Vagina (tissue), 2 donors: ENCODE measurements at regions not wholly inside any gene's neighbourhood (a gene's known extent, or its start where the extent isn't known, plus 50 kb on each side); places are given as distances from the start of the nearest gene placed in this dataset.

Experiments used
- DNase-seq, 2 donors: peaks; one replicate each; pipeline ENCODE4 v3.0.0-alpha.2; 2017; ENCODE audit errors: extremely low spot score in 2 of 2
- H3K27ac ChIP-seq: fragments of 200-600 bp; sonication (generic); one replicate; pipeline ENCODE4 v1.5.1; 2019
- H3K27me3 ChIP-seq: fragments of 200-600 bp; sonication (generic); one replicate; pipeline ENCODE4 v1.5.1; 2019
- H3K36me3 ChIP-seq, 2 donors: fragments of 200-600 bp; sonication (generic); one replicate each; pipeline ENCODE4 v1.5.1; 2017 to 2019
- H3K4me1 ChIP-seq: fragments of 200-600 bp; sonication (generic); one replicate; pipeline ENCODE4 v1.5.1; 2019
- H3K4me3 ChIP-seq, 2 donors: fragments of 200-600 bp; sonication (generic); 1 replicate in 1 of 2; 2 replicates in 1 of 2; pipeline ENCODE4 v1.5.1; 2016 to 2019
- H3K9me3 ChIP-seq: fragments of 200-600 bp; sonication (generic); one replicate; pipeline ENCODE4 v1.5.1; 2019
- POLR2A ChIP-seq, 2 donors: fragments of 450-650 bp; IDR thresholded peaks; one replicate each; pipeline ENCODE4 v1.6.1; 2017; ENCODE audit warnings: antibody characterized with exemption in 2 of 2, mild to moderate bottlenecking in 2 of 2, moderate library complexity in 2 of 2
- POLR2AphosphoS5 ChIP-seq, 2 donors: sonication (generic); formaldehyde crosslinking; IDR thresholded peaks; one replicate each; pipeline ENCODE4 v1.9.0; 2017; ENCODE audit warnings: antibody characterized with exemption in 2 of 2, mild to moderate bottlenecking in 2 of 2, low read depth in 1 of 2; ENCODE audit not compliant: insufficient read depth in 1 of 2
- intact Hi-C: fragments of 100-400 bp; cut with DNase I; formaldehyde crosslinking; loops from one replicate; pipeline ENCODE4 v1.15.1; 2023
- TF ChIP-seq, protein P1 (sequence below), 3 experiments: fragments of 450-650 bp in 2 of 3; fragments of 200-600 bp in 1 of 3; sonication (generic) in 1 of 3; IDR thresholded peaks; one replicate each; pipeline ENCODE4 v1.5.1; 2017 to 2019; ENCODE audit warnings: antibody characterized with exemption in 3 of 3, mild to moderate bottlenecking in 2 of 3, moderate library complexity in 2 of 3

DNA sequence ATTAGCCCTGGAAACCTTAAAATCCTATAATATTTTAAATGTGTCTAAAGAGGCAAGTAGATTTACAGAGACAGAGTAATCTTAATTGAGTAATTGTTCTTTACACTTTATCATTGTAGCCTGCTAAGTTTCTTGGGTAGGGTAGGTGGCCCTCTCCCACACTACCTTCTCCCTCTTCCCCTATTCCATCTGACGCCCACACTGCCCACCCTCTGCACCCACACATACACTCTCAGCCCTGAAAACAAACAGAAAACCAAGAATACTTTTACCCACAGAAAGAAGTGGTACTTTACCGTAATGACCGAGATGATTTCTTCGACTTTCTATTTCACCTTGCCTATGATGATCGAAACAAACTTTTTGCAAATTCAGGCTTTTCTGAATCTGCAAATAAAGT, 320.4 kb upstream of the OBI1 start:
- intact Hi-C loops = no loop called here
- Histone ChIP-seq H3K4me3 (no peak overlapping the region), H3K36me3 (no peaks in the 10 kb centered on the region), H3K27ac (no peak overlapping the region), H3K9me3 (no peaks in the 10 kb centered on the region), H3K27me3 (no peaks in the 10 kb centered on the region), H3K4me1 (no peaks in the 10 kb centered on the region)
- TF ChIP-seq, protein P1, sequence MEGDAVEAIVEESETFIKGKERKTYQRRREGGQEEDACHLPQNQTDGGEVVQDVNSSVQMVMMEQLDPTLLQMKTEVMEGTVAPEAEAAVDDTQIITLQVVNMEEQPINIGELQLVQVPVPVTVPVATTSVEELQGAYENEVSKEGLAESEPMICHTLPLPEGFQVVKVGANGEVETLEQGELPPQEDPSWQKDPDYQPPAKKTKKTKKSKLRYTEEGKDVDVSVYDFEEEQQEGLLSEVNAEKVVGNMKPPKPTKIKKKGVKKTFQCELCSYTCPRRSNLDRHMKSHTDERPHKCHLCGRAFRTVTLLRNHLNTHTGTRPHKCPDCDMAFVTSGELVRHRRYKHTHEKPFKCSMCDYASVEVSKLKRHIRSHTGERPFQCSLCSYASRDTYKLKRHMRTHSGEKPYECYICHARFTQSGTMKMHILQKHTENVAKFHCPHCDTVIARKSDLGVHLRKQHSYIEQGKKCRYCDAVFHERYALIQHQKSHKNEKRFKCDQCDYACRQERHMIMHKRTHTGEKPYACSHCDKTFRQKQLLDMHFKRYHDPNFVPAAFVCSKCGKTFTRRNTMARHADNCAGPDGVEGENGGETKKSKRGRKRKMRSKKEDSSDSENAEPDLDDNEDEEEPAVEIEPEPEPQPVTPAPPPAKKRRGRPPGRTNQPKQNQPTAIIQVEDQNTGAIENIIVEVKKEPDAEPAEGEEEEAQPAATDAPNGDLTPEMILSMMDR (IDR thresholded peaks at IDR 0.05) = no peak
- no peak for TF ChIP-seq POLR2A (IDR thresholded peaks at IDR 0.05)
- no peak for TF ChIP-seq POLR2AphosphoS5 (IDR thresholded peaks at IDR 0.05; ENCODE audit: insufficient read depth in 1 of 2, low read depth in 1 of 2)
- DNase-seq = no peak

DNA sequence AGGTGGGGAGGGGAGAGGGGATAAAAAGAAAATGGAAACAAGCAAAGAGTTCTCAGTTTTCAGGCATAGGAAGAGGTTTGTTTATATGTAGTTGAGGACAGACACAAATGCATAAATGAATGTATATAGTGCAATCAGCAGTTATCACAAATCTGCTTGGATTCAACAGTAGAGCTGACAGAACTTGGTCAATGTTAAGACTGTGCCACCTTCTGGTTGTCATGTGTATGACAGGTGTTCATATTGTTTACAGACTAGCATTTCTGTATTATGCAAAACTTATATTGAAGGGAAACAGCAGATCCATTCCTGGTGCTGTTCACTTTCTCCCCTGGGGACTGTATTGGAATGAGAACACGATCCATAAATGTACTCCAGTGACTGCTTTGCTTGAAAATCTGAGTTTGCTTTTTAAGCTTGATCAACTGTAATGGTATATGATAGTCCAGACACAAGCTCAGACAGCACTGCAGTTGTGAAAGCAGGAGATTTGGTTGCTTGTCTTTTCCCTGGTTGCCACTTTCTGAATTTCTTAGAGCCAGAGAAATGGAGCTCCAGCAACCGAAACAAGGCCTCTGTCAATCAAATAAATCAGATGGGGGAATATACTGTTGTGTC, 319.5 kb upstream of the OBI1 start:
- Histone ChIP-seq H3K36me3 (no peaks in the 10 kb centered on the region), H3K27ac (no peak overlapping the region), H3K4me1 (no peaks in the 10 kb centered on the region), H3K27me3 (no peaks in the 10 kb centered on the region), H3K9me3 (no peaks in the 10 kb centered on the region), H3K4me3 (no peak overlapping the region)
- TF ChIP-seq, protein P1 (IDR thresholded peaks at IDR 0.05) = peak; percentile 37 to 50 (median 50)
- no peak for TF ChIP-seq POLR2AphosphoS5 (IDR thresholded peaks at IDR 0.05; ENCODE audit: insufficient read depth in 1 of 2, low read depth in 1 of 2)
- intact Hi-C loops = no loop called here
- no peak for DNase-seq

DNA sequence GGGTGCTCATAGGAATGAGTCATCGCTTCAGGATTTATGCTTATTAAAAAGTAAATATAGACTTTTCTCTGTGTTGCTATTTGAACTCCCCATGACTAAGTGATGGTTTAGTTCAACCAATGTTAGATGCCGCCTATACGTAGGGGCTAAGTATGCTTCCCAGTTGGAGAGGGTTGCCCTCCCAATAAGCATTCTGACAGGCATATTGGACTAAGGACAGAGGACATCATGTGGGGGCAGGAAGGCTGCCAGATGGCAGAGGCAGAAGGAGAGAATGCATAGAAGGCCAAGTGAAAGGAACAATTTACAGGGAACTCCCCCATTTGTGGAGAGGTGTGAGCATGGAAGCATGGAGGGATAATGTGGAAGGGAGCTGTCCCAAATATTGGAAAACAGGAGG, 318.4 kb upstream of the OBI1 start:
- Histone ChIP-seq H3K4me3 (no peak overlapping the region), H3K36me3 (no peaks in the 10 kb centered on the region), H3K4me1 (no peaks in the 10 kb centered on the region), H3K27ac (no peak overlapping the region), H3K27me3 (no peaks in the 10 kb centered on the region), H3K9me3 (no peaks in the 10 kb centered on the region)
- TF ChIP-seq, protein P1 (IDR thresholded peaks at IDR 0.05) = no peak
- TF ChIP-seq POLR2A (IDR thresholded peaks at IDR 0.05) (no peak), POLR2AphosphoS5 (IDR thresholded peaks at IDR 0.05; ENCODE audit: insufficient read depth in 1 of 2, low read depth in 1 of 2) (no peak)
- intact Hi-C loops = no loop called here
- no peak for DNase-seq

DNA sequence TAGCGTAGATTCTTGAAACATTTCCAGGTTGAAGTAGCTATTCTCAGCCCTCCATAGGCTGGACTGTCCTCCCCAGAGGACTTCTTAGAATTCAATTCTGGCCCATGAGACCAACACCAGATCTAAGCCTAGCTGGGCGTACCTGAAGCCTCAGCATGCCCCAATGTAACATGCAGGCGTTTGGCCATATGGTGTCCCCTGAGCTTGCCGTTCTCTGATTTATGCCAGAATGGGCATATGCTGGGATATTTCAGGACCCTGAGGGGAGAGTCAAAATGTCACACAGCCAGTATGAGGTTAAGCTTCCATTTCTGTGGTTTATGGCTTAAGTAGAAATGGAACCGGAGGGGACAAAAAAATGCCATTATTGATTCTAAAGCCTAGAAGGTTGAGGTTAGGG, 317.7 kb upstream of the OBI1 start:
- TF ChIP-seq POLR2A (IDR thresholded peaks at IDR 0.05) = no peak
- TF ChIP-seq POLR2AphosphoS5 (IDR thresholded peaks at IDR 0.05; ENCODE audit: insufficient read depth in 1 of 2, low read depth in 1 of 2) = no peak
- TF ChIP-seq, protein P1 (IDR thresholded peaks at IDR 0.05) = no peak
- Histone ChIP-seq H3K27me3 (no peaks in the 10 kb centered on the region), H3K4me1 (no peaks in the 10 kb centered on the region), H3K36me3 (no peaks in the 10 kb centered on the region), H3K4me3 (no peak overlapping the region), H3K9me3 (no peaks in the 10 kb centered on the region), H3K27ac (no peak overlapping the region)
- no peak for DNase-seq
- intact Hi-C loops = no loop called here

DNA sequence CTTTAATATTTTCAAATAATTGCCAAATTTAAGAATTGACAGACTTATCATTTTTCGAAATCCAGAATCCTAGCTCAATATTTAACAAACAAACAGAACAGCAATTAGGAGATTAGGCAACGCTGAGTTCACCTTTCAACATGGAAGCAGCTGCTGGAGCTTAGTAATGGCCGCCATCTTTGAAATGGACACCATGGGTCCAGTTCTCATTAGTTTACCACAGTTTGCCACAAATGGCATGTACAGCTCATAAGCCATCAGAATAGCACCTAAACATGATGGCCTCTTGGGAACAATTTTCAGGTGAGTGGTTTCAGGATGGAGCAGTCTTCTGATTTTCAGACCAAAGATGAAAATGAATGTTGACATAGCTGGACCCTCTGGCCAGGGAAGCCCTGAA, 313.6 kb upstream of the OBI1 start:
- H3K4me1 ChIP-seq = no peaks in the 10 kb centered on the region
- intact Hi-C loops = no loop called here
- H3K4me3 ChIP-seq = no peak overlapping the region
- H3K27me3 ChIP-seq = no peaks in the 10 kb centered on the region
- no peak for TF ChIP-seq POLR2A (IDR thresholded peaks at IDR 0.05)
- TF ChIP-seq, protein P1 (IDR thresholded peaks at IDR 0.05) = no peak
- TF ChIP-seq POLR2AphosphoS5 (IDR thresholded peaks at IDR 0.05; ENCODE audit: insufficient read depth in 1 of 2, low read depth in 1 of 2) = no peak
- no peaks in the 10 kb centered on the region for H3K36me3 ChIP-seq
- H3K27ac ChIP-seq = no peak overlapping the region
- no peaks in the 10 kb centered on the region for H3K9me3 ChIP-seq
- no peak for DNase-seq
